Heart left ventricle (tissue), 16 donors: ENCODE measurements at regions not wholly inside any gene's neighbourhood (a gene's known extent, or its start where the extent isn't known, plus 50 kb on each side); places are given as distances from the start of the nearest gene placed in this dataset.

Experiments
- ATAC-seq, 4 donors: fragments of 200-7000 bp; cut with Tn5 transposase; one replicate each; pipeline ENCODE4 v1.9.1; 2020 to 2022; ENCODE audit warnings: moderate library complexity in 4 of 4, mild to moderate bottlenecking in 3 of 4, moderate number of reproducible peaks in 1 of 4
- DNase-seq, 5 donors: peaks; one replicate each; pipeline ENCODE4 v3.0.0-alpha.2; 2020
- H3K27ac ChIP-seq, 12 donors: fragments of 200-600 bp; sonication (generic) in 4 of 12; one replicate each; pipeline versions ENCODE4 v1.5.0 to v1.8.0; 2016 to 2022; ENCODE audit warnings: mild to moderate bottlenecking in 2 of 12
- H3K27me3 ChIP-seq, 9 donors: fragments of 200-600 bp; sonication (generic) in 2 of 9; one replicate each; pipeline versions ENCODE4 v1.5.1 to v1.8.0; 2016 to 2022; ENCODE audit warnings: mild to moderate bottlenecking in 3 of 9
- H3K36me3 ChIP-seq, 9 donors: fragments of 200-600 bp; sonication (generic) in 2 of 9; one replicate each; pipeline versions ENCODE4 v1.5.0 to v1.8.0; 2018 to 2022; ENCODE audit warnings: mild to moderate bottlenecking in 2 of 9
- H3K4me1 ChIP-seq, 12 donors: fragments of 200-600 bp; sonication (generic) in 4 of 12; one replicate each; pipeline versions ENCODE4 v1.5.0 to v1.8.0; 2016 to 2022; ENCODE audit warnings: mild to moderate bottlenecking in 3 of 12
- H3K4me3 ChIP-seq, 12 donors: fragments of 200-600 bp; sonication (generic) in 4 of 12; one replicate each; pipeline versions ENCODE4 v1.5.0 to v1.8.0; 2017 to 2022; ENCODE audit warnings: mild to moderate bottlenecking in 9 of 12, moderate library complexity in 4 of 12
- H3K9me3 ChIP-seq, 12 donors: fragments of 200-600 bp; sonication (generic) in 4 of 12; one replicate each; pipeline versions ENCODE4 v1.5.0 to v1.8.0; 2016 to 2022; ENCODE audit warnings: mild to moderate bottlenecking in 1 of 12
- POLR2A ChIP-seq, 2 donors: fragments of 450-650 bp; IDR thresholded peaks; one replicate each; pipeline ENCODE4 v1.6.1; 2017; ENCODE audit warnings: antibody characterized with exemption in 2 of 2, mild to moderate bottlenecking in 2 of 2, moderate library complexity in 2 of 2
- WGBS, 4 donors: extraction: QIAGEN DNeasy Blood & Tissue Kit in 2 of 4; methylation state at CpG; one replicate each; pipeline versions ENCODE4 v1.1.5 to v1.1.7; 2013 to 2018; 5-methylcytosine and 5-hydroxymethylcytosine counted together
- intact Hi-C, 10 donors: fragments of 100-400 bp; cut with DNase I; formaldehyde crosslinking; loops; one replicate each; pipeline versions ENCODE4 v1.11.1 to v1.14.2; 2022
- TF ChIP-seq, protein P1 (sequence below), 12 donors: fragments of 200-600 bp; sonication (generic) in 4 of 12; IDR thresholded peaks; one replicate each; pipeline versions ENCODE4 v1.5.0 to v1.8.0; 2018 to 2022; ENCODE audit warnings: antibody characterized with exemption in 12 of 12, mild to moderate bottlenecking in 5 of 12
- donor health status: ischemic (EF 13 %, LVEDD 7.1; RV severe dilation, severe dysfunction).
- donor health status: healthy with polysubstance abuse.
- donor health status: DM: no; HTN: yes; CAD: no.
- donor health status: DM: no; HTN: no; CAD: no.
- donor health status: ischemic (EF 25% LVEDD 6.9; RV normal size, moderate dysfunction).
- donor health status: ischemic (EF 25% LVEDD 5.7; RV mildly dilated, moderate dysfunction).
- donor health status: healthy.
- donor health status: DM: yes; HTN: yes; CAD: no.
- donor health status: ischemic (EF 35%, LVEDD 5.7; RV mildly dilated, moderate dysfunction).
- donor health status: nonischemic (EF 11% LVEDD 7.7; RV severe dilation, severe dysfunction).
- donor health status: DM: yes; HTN: yes; CAD: no.
- donor health status: PGD.
- donor health status: ischemic (EF 29% LVEDD 5.4; RV normal size, mild dysfunction).
- donor health status: nonischemic (EF 23%, LVEDD 6.1; RV moderate dilation, normal function).

DNA sequence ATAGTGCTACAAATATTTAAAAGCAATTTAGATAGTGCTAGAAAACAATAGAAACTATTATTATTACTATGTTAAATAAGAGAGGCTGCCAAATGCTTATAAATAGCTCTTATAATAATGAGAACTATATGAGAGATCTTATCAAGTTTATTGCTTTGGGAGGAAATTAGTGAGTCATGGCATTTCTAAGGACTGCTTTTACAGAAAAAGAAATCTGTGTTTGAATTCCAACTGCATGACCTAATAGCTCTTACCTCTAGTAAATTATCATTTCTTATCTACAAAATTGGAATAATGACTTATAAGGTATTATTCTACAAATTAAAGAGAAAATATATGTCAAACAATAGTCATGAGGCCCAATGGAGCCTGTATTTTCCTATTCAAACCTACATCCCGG lies 177.2 kb downstream of the GABRG1 start:
- no peak overlapping the region for H3K4me3 ChIP-seq
- intact Hi-C loops: no loop called here
- H3K9me3 ChIP-seq: no peaks in the 10 kb centered on the region
- no peaks in the 10 kb centered on the region for H3K36me3 ChIP-seq
- no peaks in the 10 kb centered on the region for H3K27me3 ChIP-seq
- DNase-seq: no peak
- no peak for ATAC-seq
- WGBS, 4 donors: 75 to 95% (median 82%) methylated on average over 1 of the region's 1 CpG
- no peaks in the 10 kb centered on the region for H3K4me1 ChIP-seq
- TF ChIP-seq, protein P1, sequence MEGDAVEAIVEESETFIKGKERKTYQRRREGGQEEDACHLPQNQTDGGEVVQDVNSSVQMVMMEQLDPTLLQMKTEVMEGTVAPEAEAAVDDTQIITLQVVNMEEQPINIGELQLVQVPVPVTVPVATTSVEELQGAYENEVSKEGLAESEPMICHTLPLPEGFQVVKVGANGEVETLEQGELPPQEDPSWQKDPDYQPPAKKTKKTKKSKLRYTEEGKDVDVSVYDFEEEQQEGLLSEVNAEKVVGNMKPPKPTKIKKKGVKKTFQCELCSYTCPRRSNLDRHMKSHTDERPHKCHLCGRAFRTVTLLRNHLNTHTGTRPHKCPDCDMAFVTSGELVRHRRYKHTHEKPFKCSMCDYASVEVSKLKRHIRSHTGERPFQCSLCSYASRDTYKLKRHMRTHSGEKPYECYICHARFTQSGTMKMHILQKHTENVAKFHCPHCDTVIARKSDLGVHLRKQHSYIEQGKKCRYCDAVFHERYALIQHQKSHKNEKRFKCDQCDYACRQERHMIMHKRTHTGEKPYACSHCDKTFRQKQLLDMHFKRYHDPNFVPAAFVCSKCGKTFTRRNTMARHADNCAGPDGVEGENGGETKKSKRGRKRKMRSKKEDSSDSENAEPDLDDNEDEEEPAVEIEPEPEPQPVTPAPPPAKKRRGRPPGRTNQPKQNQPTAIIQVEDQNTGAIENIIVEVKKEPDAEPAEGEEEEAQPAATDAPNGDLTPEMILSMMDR (IDR thresholded peaks at IDR 0.05): no peak
- TF ChIP-seq POLR2A (IDR thresholded peaks at IDR 0.05): no peak
- no peak overlapping the region for H3K27ac ChIP-seq

DNA sequence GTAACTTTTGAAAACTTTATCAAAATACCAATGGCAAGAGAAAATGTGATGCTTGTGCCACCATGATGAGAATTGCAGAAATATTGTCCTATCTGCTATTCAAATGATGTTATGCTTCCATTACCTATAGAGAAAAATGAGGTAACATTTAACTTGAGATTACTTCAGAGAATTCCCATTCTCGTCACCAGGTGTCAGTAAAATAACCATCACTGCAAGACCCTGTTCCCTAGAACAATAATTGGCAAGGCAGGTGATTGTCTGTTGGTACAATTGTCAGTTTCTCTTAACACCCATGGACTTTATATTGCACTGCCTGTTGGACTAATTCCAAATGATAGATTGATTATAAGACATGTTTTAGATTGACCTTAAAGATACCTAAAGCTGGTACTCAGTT lies 179.9 kb downstream of the GABRG1 start:
- no peaks in the 10 kb centered on the region for H3K27me3 ChIP-seq
- no peaks in the 10 kb centered on the region for H3K4me1 ChIP-seq
- no peak overlapping the region for H3K27ac ChIP-seq
- no peaks in the 10 kb centered on the region for H3K9me3 ChIP-seq
- DNase-seq: no peak
- H3K4me3 ChIP-seq: no peak overlapping the region
- ATAC-seq: no peak
- TF ChIP-seq, protein P1 (IDR thresholded peaks at IDR 0.05): peak in 1 of 12 donors; percentile 7
- TF ChIP-seq POLR2A (IDR thresholded peaks at IDR 0.05): no peak
- 51 to 67% (median 56%) methylated on average over 1 of the region's 1 CpG for WGBS, 4 donors
- H3K36me3 ChIP-seq: no peaks in the 10 kb centered on the region
- intact Hi-C loops: no loop called here

GRCh38 chr4:45939056-45939455 lies 184.8 kb downstream of the GABRG1 start:
- DNase-seq: no peak
- Histone ChIP-seq H3K36me3 (no peaks in the 10 kb centered on the region), H3K27ac (no peak overlapping the region), H3K9me3 (no peaks in the 10 kb centered on the region), H3K4me1 (no peaks in the 10 kb centered on the region), H3K27me3 (no peaks in the 10 kb centered on the region), H3K4me3 (no peak overlapping the region)
- intact Hi-C loops: no loop called here
- TF ChIP-seq POLR2A (IDR thresholded peaks at IDR 0.05): no peak
- TF ChIP-seq, protein P1 (IDR thresholded peaks at IDR 0.05): no peak
- no peak for ATAC-seq

- TF ChIP-seq, protein P1 (IDR thresholded peaks at IDR 0.05): no peak
- no peak for TF ChIP-seq POLR2A (IDR thresholded peaks at IDR 0.05)
- intact Hi-C loops: no loop called here
- no peaks in the 10 kb centered on the region for H3K4me1 ChIP-seq
- DNase-seq (no peak), ATAC-seq (no peak)
- no peaks in the 10 kb centered on the region for H3K27me3 ChIP-seq
- 44 to 58% (median 54%) methylated on average over 1 of the region's 1 CpG for WGBS, 4 donors
- H3K36me3 ChIP-seq: no peaks in the 10 kb centered on the region
- no peak overlapping the region for H3K4me3 ChIP-seq
- no peak overlapping the region for H3K27ac ChIP-seq
- H3K9me3 ChIP-seq: no peaks in the 10 kb centered on the region
Observed at GRCh38 chr4:45931154-45931553, 192.7 kb downstream of the GABRG1 start.
